Kidney epithelial cell (primary cell): ENCODE measurements at regions not wholly inside any gene's neighbourhood (a gene's known extent, or its start where the extent isn't known, plus 50 kb on each side); places are given as distances from the start of the nearest gene placed in this dataset.

ENCODE experiments used
- DNase-seq: peaks from one replicate; pipeline ENCODE4 v3.0.0-alpha.2; 2010; ENCODE audit warnings: low read depth
- H3K27me3 ChIP-seq: 2 replicates; pipeline ENCODE4 v1.6.0; 2011; ENCODE audit warnings: low read length; ENCODE audit not compliant: control insufficient read depth, insufficient read depth
- H3K36me3 ChIP-seq: 2 replicates; pipeline ENCODE4 v1.5.1; 2011; ENCODE audit warnings: low read length; ENCODE audit not compliant: control insufficient read depth, insufficient read depth
- H3K4me3 ChIP-seq: 2 replicates; pipeline ENCODE4 v1.5.1; 2011; ENCODE audit warnings: low read depth, mild to moderate bottlenecking, control low read depth, low read length
- CTCF ChIP-seq: IDR thresholded peaks from 2 replicates; pipeline ENCODE4 v1.5.1; 2011; ENCODE audit warnings: mild to moderate bottlenecking, moderate library complexity, low read length, control low read depth, inconsistent platforms; ENCODE audit not compliant: insufficient read depth, poor library complexity, severe bottlenecking

GRCh38 chr13:87524775-87525174 is 146.4 kb upstream of the SLITRK5 start:
- TF ChIP-seq CTCF = no peak
- Histone ChIP-seq H3K36me3 (no peaks in the 10 kb centered on the region), H3K4me3 (no peak overlapping the region), H3K27me3 (no peaks in the 10 kb centered on the region)
- no peak for DNase-seq

GRCh38 chr13:87533776-87534175 is 137.4 kb upstream of the SLITRK5 start:
- Histone ChIP-seq H3K27me3 (no peaks in the 10 kb centered on the region), H3K4me3 (no peak overlapping the region), H3K36me3 (no peaks in the 10 kb centered on the region)
- no peak for TF ChIP-seq CTCF
- no peak for DNase-seq

- no peak overlapping the region for H3K4me3 ChIP-seq
- no peaks in the 10 kb centered on the region for H3K27me3 ChIP-seq
- DNase-seq = no peak
- H3K36me3 ChIP-seq = no peaks in the 10 kb centered on the region
- TF ChIP-seq CTCF = no peak
Measured at GRCh38 chr13:87535911-87536310, 135.3 kb upstream of the SLITRK5 start.

DNA sequence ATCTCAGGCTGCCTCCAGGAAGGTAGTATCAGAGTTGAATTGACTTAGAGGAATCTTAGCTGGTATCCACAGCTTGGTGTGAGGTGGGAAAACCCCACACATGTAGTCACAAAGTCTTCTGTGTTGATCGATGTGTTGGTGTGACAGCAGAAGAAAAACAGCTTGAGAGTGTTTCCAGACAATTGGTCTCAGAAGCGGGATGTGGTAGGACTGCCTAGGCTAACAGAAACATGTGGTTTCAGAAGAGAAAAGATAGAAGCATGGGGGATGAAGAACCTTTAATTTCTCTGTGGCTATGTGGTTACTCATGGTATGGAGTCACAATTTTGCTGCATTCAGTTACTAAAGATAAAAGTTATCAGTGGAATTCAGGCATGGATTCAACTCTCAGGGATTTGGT is 134.7 kb upstream of the SLITRK5 start:
- Histone ChIP-seq H3K36me3 (no peaks in the 10 kb centered on the region), H3K27me3 (no peaks in the 10 kb centered on the region), H3K4me3 (no peak overlapping the region)
- no peak for DNase-seq
- no peak for TF ChIP-seq CTCF

DNA sequence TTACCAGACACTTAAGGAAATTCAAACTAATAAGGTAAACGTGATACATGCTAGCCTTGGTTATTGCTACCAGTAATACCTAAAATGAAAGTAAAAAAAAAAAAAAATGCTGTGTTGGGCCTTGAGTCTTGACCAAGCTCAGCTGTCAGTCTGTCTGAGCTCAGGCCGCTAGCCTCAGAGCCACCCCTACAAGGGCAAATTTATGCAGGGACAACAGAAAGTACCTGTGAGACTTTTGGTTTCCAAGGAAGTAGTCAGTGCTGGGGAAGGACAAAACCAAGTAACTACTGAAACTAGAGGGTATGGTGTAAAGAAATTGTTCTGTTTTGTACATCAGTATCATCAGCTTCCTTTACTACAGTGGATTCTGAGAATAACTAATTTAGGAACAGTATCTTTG is 134.3 kb upstream of the SLITRK5 start:
- Histone ChIP-seq H3K4me3 (no peak overlapping the region), H3K36me3 (no peaks in the 10 kb centered on the region), H3K27me3 (no peaks in the 10 kb centered on the region)
- no peak for TF ChIP-seq CTCF
- no peak for DNase-seq

GRCh38 chr13:87537951-87538350 is 133.2 kb upstream of the SLITRK5 start:
- no peak for TF ChIP-seq CTCF
- H3K36me3 ChIP-seq = no peaks in the 10 kb centered on the region
- DNase-seq = no peak
- no peaks in the 10 kb centered on the region for H3K27me3 ChIP-seq
- H3K4me3 ChIP-seq = no peak overlapping the region
